NT2/D1 (cell line): ENCODE measurements at regions not wholly inside any gene's neighbourhood (a gene's known extent, or its start where the extent isn't known, plus 50 kb on each side); places are given as distances from the start of the nearest gene placed in this dataset.

Experiments used
- YY1 ChIP-seq: IDR thresholded peaks from 2 replicates; pipeline ENCODE4 v1.6.1; 2011; ENCODE audit not compliant: insufficient read length, insufficient read depth
- ZNF274 ChIP-seq: IDR thresholded peaks from 2 replicates; pipeline ENCODE4 v1.6.1; 2011; ENCODE audit warnings: mild to moderate bottlenecking, low read depth, low read length

GRCh38 chr5:28877050-28877449 lies 1838.7 kb upstream of the CDH9 start:
- TF ChIP-seq YY1 (no peak), ZNF274 (no peak)
